Cerebellar nuclear complex (tissue), 1 donor: ENCODE measurements at regions not wholly inside any gene's neighbourhood (a gene's known extent, or its start where the extent isn't known, plus 50 kb on each side); places are given as distances from the start of the nearest gene placed in this dataset.

ENCODE experiments used
- DNase-seq, 2 experiments: peaks; one replicate each; lab custom pipeline; 2025; lab: John Stamatoyannopoulos, UW

DNA sequence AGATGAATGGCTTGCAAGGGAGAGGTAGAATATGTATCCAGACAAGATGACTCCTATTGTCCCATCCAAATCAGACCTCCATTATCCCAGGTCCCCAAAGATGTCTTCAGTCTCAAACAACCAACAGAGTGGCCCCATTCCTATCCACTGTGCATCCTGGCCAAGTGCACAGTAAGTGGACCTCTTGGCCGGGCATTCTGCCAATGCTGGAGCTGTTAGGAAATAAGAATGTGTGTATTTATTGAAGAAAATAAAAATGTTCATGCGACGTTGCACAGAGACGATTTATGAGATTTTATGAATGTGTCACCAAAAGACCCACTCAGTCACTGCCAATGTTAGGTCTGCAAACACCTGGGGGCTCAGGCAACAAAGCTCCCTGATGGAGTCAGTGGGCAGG, 196.0 kb downstream of the MAFB start:
- DNase-seq: no peak

DNA sequence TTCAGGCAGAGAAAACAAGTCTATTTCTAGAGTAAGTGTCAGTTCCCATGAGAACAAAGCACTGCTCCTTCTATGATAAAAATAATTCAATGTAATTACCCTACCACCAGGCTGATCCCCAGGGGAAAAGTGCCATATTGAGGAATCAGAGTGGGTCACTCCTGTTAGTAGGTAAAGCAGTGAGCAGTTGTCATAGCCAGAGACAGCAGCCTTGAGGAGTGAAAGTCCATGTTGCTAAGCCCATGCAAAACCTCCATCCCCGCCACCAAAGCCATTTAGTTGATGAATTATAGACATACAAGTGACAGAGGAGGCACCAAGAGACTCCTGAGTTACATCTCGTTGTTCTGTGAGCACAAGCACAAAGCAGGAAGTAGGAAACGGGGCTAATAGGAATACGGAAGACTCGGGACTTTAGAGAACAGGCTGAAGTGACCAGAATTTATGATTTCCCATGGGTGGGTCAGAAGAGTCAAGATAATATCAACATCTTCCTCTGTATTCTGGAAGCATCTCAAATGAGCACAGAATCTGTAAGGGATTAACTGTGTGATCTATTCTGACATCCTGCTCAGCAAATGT, 197.9 kb downstream of the MAFB start:
- DNase-seq: no peak

DNA sequence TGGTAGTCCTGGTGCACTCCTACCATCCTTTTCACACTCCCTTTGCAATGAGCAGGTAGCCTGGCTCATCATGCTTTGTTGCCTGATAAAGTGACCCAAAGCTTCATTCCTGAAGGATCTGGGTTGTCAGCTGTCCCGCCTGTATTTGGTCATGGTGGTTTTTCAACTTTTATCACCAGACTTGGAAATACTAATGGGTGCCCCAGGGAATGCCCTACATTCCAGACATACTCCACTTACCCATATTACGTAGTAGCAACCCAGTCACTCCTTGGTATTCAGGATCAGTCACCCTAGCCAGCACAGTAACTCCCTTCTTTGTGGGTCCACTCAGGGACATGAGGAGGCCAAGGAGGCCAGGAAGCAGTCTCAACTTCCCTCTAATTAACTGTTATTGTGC, 199.2 kb downstream of the MAFB start:
- no peak for DNase-seq

DNA sequence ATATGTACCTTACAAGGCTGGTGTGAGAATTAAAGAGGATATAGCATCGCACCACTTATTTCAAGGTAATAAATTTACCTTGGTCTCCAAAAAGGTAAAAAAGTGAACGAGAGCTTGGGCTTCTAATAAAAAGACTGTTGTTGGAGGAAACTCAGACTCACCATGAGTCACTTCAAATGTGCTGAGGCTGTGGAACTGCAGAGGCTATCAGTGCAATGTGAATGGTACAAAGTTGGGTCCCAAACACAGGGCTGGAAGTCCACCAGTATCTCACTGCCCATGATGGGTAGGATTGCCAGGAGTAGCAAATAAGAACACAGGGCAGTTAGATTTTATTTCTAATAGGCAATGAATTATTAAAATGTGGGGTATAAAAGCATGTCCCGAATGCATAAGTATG, 200.6 kb downstream of the MAFB start:
- no peak for DNase-seq

DNA sequence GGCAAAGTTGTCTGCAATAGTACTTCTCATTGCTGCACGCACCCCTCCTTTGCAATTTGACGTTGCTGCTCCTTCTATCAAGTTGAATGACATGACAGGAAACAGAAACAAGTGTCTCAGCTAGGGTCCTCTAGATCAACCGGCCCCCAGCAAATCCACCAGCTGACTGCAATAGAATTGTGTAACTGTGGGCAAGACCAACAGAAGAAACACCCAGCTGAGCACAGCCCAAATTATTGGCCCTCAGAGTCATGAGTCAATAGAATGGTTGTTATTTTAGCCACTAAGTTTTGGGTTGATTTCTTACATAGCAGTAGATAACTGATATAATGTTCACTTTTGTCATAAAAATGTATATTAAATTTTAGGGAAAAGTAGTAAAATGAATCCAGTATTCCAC, 202.7 kb downstream of the MAFB start:
- no peak for DNase-seq

DNA sequence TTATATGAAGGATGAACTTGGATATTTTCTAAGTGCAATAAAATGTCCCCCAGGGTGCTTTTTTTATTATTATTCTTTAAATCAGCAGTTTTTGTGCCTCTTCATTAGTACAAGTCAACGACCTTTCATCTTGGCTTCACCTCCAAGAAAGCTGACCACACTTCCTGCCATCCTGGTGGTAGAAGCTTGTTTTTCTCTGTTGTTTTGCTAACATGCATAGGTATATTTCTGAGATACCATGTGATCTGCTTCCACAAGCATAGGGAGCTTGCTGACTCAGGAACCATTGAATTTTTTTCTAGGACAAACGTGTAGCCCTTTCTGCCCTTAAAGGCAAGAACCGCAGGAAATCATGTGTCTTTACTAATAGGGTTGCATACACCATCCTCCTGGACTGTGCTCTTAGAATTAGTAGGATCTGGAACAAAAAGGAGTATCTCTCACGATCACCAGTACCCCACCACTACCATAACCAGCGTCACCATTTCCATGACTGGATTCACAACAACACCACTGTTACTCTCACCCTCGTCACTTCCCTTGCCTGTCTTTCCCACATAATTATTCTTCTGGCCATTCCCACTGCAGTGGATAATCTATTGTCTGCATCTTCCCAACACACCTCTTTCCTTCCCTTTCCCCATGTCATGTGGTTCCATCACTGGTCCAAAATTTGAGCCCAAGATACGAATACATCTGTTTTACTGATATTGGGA, 207.1 kb downstream of the MAFB start:
- DNase-seq: no peak

DNA sequence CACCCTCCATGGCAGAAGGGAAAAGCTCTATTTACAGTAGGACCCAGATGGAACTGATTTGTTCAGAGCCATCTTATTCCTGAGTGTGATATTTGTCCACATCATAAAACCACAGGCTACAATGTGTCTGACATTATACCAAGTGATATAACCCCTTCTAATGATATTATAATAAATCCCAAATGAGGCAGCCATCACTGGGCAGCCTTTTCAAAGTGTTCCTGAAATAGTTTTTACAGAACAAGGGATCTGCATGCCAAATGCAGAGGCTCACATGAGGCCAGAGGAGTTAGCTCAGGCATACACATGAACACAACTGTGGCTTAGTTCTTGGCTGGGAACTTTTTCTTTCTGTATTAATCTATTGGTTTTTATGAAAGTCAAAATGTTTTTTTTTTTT, 207.7 kb downstream of the MAFB start:
- DNase-seq: no peak

DNA sequence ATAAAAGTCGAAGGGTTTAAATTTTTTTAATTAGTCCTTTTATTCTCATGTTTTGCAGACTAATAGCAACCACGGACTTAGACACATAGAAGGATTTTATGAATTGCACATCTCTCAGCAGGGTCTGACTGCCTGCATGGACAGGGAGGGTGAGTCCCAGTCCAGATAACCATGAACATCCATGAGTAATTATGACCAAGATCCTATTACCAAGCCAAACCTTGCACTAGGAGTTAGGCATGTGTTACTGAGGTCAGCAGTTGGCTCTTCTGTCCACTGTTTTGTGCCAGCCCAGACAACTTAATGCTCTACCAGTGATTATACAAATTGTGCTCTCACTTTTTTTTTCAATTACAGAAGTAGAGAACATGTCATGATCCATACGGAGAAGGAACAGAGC, 211.2 kb downstream of the MAFB start:
- DNase-seq: no peak

DNA sequence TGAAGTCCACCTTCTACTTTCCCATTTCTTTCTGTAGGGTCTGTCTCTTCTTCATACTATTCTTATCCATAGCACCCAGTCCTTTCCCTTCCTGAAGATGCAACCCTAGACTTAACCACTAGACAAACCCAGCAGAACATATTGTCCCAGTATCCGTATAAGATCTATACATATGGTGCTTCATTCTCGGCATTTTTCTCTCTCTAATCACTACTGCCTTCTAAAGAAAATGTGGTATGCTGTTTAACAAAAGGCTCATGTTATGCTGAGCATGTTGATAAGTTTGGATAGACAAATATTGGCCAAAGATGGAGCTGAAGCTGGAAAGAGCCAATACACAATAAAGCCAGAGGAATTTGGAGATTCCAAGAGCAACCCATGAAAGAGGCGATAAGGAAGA, 212.6 kb downstream of the MAFB start:
- no peak for DNase-seq

DNA sequence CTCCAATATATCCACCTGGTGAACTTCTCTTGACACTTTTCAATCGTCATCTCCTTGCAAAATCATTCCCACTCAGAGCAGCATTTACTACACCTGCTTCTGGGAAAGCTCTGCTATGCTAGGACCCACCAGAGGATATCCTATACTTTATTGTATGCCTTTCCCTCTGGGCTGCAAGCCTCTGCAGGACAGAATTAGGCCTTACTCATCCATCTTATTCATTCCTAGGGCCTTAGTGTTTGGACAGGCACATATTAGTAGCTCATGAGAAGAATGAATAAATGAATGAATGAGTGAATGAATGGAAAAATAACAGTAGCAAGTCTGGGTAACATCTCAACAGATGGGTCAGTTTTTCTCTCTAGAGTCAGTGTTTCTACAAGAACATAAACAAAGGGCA, 216.1 kb downstream of the MAFB start:
- DNase-seq: no peak

DNA sequence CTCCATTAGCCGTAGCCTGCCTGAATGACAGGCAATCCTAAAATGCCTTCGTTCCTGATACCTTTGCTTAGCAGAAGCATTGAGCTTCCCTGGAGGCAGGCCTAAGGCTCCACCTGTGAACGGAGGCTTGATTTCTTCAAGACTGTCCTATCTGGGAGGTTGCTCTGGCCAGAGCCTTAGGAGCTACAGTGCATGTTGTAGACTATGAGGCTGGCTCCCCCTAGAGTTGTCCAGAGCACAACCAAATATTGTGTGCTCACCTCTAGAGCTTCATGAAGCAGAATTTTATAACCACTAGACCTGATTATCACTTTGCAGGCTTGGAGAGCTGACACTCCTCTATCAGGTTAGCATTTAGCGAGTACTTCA, 217.8 kb downstream of the MAFB start:
- no peak for DNase-seq

DNA sequence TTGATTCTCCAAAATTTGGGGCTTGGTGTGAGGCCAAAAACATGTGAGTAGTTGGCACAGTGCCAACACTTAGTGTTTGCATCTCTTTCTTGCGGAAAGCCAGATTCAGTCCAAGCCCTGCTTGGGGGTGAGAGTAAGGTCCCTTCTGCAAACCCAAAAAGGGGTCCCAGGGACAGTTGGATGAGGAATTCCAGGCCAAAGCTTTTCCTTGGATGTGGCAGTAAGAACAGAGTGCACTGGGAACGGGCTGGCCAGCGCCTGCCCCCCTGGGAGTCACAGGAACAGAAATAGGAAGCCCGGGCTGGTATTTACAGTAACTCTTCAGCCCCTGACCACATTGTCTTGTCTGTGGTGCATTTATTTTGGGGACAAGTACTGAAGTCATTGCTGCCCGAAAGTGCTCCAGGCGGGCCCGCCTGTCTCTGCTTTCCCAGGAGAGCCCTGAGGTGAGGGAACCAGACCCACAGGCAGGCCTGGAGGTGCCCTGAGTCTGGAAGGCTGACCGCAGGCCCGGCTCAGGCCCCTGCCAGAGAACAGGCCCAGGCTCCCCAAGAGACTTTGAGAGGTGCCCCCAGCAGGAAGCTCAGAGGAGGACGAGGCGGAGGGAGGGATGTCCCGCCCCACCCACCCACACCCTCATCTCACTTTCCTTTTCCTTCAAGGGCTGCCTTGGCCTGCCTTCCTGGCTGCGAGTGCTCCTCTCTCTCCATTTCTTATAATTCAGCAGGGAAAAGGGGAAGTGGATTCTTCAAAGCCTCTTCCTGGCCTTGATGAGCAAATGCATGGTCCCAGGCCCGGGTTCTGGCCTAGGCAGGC, 218.4 kb downstream of the MAFB start:
- no peak for DNase-seq

DNA sequence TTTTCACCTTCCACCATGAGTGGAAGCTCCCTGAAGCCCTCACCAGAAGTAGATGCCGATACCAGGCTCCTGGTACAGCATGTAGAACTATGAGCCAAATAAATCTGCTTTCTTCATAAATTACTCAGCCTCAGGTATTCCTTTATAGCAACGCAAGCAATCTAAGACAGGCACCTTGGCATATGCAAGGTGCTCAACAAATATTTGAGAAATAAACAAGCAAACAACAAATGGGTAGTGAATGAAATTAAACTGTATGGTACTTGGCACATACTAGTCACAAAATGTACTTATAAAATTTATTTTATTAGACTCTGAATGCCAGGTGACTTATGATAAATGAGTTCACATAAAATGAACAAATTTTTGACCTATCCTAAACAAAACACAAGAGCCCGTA, 220.3 kb downstream of the MAFB start:
- DNase-seq: no peak

DNA sequence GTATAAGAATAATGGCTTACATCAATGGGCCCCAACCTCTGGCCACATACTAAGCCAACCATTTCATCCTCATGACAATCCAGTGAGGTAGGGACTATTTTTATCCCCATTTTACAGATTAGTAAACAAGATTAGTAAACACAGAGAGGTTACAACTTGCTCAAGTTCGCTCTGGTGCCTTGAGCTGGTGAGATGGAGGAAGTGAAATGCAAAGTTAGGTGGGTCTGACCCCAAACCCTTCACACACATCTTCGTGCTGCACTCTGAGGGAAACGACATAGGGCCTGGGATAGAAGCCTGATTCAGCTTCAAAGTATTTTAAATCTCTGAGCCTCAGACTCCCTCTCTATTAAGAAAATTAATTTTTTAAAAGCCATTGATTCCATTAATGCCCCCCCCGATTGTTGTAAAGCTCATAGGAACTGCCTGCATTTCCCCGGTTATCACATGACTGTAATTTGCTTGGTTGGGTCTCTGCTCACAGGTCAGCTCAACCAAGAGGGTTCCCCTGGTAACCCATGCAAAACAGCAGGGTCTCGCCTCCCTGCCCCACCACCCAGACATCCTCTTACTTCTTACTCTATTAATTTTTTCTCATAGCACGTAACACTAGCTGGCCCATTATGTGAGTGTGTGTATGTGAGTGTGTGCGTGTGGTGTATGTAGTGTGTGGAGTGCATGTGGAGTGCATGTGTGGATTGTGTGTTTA, 221.2 kb downstream of the MAFB start:
- DNase-seq: no peak

DNA sequence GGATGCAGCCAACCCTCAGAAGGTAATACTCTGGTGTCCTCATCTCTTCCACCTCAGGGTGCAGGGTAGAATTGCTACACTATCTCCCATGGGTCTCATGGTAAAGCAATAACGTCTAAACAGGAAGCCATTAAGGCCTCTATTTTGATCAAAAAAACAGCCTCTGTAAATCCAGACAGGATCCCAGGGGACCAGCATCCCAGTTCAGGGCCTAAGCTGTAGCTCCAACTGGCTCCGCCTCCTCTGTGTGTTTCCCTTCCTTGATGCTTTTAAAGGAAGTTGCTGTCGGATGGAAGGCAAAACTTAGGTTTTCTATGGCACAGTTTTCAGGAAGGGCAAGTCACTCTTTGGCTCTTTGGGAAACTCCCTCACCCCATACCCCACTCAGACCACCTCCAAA, 222.0 kb downstream of the MAFB start:
- no peak for DNase-seq

DNA sequence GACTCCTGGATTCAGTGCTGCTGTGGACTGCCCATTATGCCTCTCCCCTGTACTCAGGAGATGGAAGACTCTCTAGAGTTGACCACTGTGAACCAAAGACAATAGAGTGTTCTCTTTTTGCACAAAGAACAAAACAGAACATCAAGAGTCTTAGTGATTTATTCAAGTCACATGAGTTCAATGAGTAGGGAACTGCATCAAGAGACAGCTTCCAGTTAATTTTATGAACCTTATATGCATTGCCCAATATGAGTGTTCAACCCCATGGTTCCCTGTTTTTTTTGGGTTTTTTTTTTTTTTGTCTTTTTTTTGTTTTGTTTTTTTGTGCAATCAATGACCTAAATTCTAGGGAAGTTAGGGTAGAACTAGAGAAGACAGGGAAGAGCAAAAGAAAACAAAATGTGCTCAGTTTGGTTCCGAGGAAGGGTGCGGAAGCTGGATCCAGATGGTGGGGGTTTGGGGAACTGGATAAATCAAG, 224.3 kb downstream of the MAFB start:
- DNase-seq: no peak

DNA sequence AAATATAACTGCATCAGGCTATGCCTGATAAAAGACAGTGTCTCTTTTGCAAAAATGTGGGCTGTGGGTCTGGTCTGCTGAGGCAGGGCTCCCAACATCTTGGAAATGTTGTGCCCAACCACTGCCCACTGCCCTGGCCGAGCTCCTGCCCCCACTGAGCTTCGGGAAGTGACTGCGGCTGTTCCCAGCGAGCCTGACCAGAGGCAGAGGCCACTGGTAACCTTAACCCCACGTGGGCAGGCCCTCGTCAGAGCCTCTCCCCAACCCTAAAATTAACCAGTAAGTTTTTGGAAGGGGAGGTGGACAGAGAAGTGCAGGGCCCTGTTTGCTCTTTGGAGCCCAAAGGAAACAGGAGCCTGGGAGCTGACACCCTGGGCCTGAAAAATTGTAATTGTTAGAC, 225.9 kb downstream of the MAFB start:
- no peak for DNase-seq

DNA sequence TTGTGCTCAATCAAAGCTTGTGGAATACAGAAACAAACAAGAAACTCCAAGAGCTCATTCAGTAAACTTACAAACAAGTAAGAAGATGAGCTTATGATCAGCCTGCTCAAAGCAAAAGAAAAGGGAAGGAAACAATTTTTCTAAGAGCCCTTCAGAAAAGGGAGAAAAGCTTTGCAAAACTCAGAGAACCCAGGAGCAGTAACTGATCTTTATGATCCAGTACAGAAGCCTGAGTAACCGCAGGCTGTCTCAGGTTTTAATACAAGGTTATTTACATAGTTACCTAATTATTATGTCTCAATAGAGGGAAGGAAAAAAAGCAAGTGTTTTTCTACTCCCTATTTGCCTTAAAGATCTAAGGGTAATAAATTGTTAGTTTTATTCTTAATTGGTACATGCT, 226.5 kb downstream of the MAFB start:
- DNase-seq: no peak

DNA sequence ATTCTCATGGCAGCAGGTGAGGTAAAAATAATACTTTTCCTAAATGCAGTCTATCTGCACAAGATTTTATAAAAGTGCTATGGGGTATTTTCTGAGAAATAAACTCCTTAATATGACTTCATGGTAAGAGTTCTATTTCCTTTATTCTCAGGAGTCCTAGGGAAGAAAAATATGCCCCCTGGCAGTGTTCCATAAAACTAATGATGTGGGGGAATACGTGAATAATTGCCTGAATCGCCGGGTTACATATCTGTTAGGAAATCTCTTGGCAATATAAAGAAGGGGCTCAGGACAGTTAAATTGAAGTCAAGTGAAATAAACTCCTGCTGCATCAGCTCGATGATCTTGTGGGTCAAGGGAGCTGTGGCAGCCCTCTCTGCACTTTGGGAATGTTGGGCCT, 229.7 kb downstream of the MAFB start:
- DNase-seq: no peak

DNA sequence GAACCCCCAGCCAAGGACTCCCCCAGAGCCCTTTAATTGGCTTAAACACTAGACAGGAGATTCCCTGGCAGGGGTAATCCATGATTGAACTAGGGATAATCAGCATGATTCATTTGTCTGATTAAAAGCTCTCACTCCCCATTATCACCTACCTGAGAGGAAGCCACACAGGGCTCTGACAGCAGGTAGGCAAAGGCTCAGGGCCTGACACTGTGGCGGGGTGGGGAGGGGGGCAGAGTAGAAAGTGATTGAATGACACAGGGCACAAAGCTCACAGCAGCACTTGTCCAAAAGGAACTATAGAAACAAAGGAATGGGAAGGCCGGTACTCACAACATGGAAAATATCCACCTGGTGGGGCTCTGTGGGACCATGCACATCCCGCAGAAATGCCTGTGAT, 231.6 kb downstream of the MAFB start:
- no peak for DNase-seq

DNA sequence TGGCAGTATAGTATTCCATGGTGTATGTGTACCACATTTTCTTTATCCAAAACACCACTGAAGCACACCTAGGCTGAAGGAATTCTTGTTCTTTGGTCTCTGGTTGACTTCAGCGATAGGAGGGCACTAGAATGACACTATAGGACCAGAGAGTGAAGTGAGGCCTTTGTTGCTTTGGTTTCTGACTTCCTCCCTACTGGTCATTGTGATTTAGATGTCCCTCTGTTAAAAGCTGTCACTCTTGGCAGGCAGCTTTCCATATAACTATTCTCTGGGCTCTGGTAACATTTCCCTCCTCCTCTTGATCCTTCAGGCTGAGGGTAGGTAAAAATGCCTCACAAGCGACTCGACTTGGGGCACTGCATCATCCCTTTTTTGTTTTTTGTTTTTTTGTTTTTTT, 236.3 kb downstream of the MAFB start:
- DNase-seq: no peak

DNA sequence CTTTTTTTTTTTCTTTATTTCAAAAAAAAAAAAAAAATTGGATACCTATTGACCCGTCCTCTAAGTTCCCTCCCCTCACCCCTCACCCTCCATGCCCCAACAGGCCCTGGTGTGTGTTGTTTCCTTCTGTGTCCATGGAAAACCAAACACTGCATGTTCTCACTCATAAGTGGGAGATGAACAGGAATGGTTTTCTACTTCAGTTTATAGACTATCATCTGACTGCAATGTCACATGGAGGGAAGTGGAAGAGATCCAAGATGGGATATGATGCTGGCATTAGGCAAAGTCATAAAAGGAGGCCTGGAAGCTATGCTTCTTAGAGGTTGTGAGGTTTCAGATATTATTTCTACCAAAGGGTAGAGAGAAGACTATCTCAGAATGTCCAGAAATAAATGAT, 237.5 kb downstream of the MAFB start:
- DNase-seq: no peak
